Esophagus squamous epithelium (tissue), 5 donors: ENCODE measurements at regions not wholly inside any gene's neighbourhood (a gene's known extent, or its start where the extent isn't known, plus 50 kb on each side); places are given as distances from the start of the nearest gene placed in this dataset.

Experiments
- DNase-seq: peaks from one replicate; lab custom pipeline; 2025; lab: John Stamatoyannopoulos, UW
- H3K27ac ChIP-seq, 4 donors: fragments of 200-600 bp; sonication (generic); one replicate each; pipeline ENCODE4 v1.5.1; 2016 to 2019; ENCODE audit warnings: mild to moderate bottlenecking in 1 of 4
- H3K27me3 ChIP-seq, 4 donors: fragments of 200-600 bp; sonication (generic); 1 replicate in 3 of 4; 2 replicates in 1 of 4; pipeline versions ENCODE4 v1.5.1 to v1.6.0; 2017 to 2021; ENCODE audit warnings: antibody characterized with exemption in 1 of 4
- H3K36me3 ChIP-seq, 3 donors: fragments of 200-600 bp; sonication (generic); one replicate each; pipeline ENCODE4 v1.5.1; 2016 to 2019
- H3K4me1 ChIP-seq, 3 donors: fragments of 200-600 bp; sonication (generic); one replicate each; pipeline ENCODE4 v1.5.1; 2017 to 2019
- H3K4me3 ChIP-seq, 4 donors: fragments of 200-600 bp; sonication (generic); 1 replicate in 3 of 4; 2 replicates in 1 of 4; pipeline ENCODE4 v1.5.1; 2016 to 2019; ENCODE audit warnings: mild to moderate bottlenecking in 2 of 4, moderate library complexity in 1 of 4
- H3K9me3 ChIP-seq, 3 donors: fragments of 200-600 bp; sonication (generic); one replicate each; pipeline ENCODE4 v1.5.1; 2016 to 2019
- POLR2A ChIP-seq, 4 donors: fragments of 450-650 bp; IDR thresholded peaks; one replicate each; pipeline ENCODE4 v1.6.1; 2017; ENCODE audit warnings: antibody characterized with exemption in 4 of 4, mild to moderate bottlenecking in 4 of 4, moderate library complexity in 3 of 4
- WGBS, 2 donors: methylation state at CpG; one replicate each; pipeline ENCODE4 v1.1.5; 2018; 5-methylcytosine and 5-hydroxymethylcytosine counted together
- intact Hi-C: fragments of 100-400 bp; cut with DNase I; formaldehyde crosslinking; loops from one replicate; pipeline ENCODE4 v1.15.0; 2022
- TF ChIP-seq, protein P1 (sequence below), 6 experiments: fragments of 450-650 bp in 4 of 6; fragments of 200-600 bp in 2 of 6; sonication (generic) in 2 of 6; IDR thresholded peaks; one replicate each; pipeline ENCODE4 v1.5.1; 2016 to 2019; ENCODE audit warnings: antibody characterized with exemption in 6 of 6, mild to moderate bottlenecking in 4 of 6, moderate library complexity in 4 of 6
- donor health status: DM: yes; HTN: yes; CAD: no.

- 0 to 32% methylated on average over 1 of the region's 1 CpG for WGBS, 2 donors
- intact Hi-C loops, result no loop called here
- H3K9me3 ChIP-seq, result no peaks in the 10 kb centered on the region
Observed at GRCh38 chr17:70239391-70239826, 70.1 kb downstream of the KCNJ2 start.

DNA sequence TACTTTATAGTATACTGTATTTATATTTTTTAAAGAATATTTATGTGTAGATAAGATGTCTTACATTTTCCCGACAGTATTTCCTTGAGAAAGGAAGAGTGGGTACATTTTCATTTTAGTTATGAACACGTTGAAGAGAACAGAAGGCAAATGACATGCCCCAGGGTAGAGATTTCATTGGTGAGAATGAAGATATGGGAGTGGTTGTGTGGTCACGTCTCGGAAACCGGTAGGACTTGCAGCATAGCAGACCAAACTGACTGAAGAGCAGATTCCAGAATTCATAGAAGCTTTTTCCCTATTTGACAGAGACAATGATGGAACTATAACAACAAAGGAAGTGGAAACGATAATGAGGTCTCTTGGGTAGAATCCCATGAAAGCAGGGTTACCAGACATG, 71.7 kb downstream of the KCNJ2 start:
- no peak for DNase-seq
- no peaks in the 10 kb centered on the region for H3K9me3 ChIP-seq
- no peaks in the 10 kb centered on the region for H3K27me3 ChIP-seq
- no peaks in the 10 kb centered on the region for H3K36me3 ChIP-seq
- peaks cover 0 to 7% (median 0%) of the 10 kb centered on the region in 3 donors for H3K4me1 ChIP-seq
- intact Hi-C loops, result no loop called here
- H3K27ac ChIP-seq, result no peak overlapping the region
- no peak overlapping the region for H3K4me3 ChIP-seq
- 76 to 87% methylated on average over 6 of the region's 6 CpGs for WGBS, 2 donors
- TF ChIP-seq, protein P1, sequence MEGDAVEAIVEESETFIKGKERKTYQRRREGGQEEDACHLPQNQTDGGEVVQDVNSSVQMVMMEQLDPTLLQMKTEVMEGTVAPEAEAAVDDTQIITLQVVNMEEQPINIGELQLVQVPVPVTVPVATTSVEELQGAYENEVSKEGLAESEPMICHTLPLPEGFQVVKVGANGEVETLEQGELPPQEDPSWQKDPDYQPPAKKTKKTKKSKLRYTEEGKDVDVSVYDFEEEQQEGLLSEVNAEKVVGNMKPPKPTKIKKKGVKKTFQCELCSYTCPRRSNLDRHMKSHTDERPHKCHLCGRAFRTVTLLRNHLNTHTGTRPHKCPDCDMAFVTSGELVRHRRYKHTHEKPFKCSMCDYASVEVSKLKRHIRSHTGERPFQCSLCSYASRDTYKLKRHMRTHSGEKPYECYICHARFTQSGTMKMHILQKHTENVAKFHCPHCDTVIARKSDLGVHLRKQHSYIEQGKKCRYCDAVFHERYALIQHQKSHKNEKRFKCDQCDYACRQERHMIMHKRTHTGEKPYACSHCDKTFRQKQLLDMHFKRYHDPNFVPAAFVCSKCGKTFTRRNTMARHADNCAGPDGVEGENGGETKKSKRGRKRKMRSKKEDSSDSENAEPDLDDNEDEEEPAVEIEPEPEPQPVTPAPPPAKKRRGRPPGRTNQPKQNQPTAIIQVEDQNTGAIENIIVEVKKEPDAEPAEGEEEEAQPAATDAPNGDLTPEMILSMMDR (IDR thresholded peaks at IDR 0.05), result no peak
- TF ChIP-seq POLR2A (IDR thresholded peaks at IDR 0.05), result no peak

More at GRCh38 chr17:70239391-70239826, 70.1 kb downstream of the KCNJ2 start:
- H3K36me3 ChIP-seq, result no peaks in the 10 kb centered on the region
- no peak overlapping the region for H3K4me3 ChIP-seq
- no peak overlapping the region for H3K27ac ChIP-seq
- no peak for TF ChIP-seq POLR2A (IDR thresholded peaks at IDR 0.05)
- peaks cover 0 to 7% (median 0%) of the 10 kb centered on the region in 3 donors for H3K4me1 ChIP-seq
- DNase-seq, result no peak
- no peaks in the 10 kb centered on the region for H3K27me3 ChIP-seq

GRCh38 chr17:70242781-70243437, 73.6 kb downstream of the KCNJ2 start:
- H3K27me3 ChIP-seq, result no peaks in the 10 kb centered on the region
- TF ChIP-seq, protein P1 (IDR thresholded peaks at IDR 0.05), result no peak
- TF ChIP-seq POLR2A (IDR thresholded peaks at IDR 0.05), result no peak
- intact Hi-C loops, result no loop called here

GRCh38 chr17:70251706-70252105, 82.4 kb downstream of the KCNJ2 start:
- no peaks in the 10 kb centered on the region for H3K9me3 ChIP-seq
- no peak overlapping the region for H3K4me3 ChIP-seq
- 65 to 73% methylated on average over 2 of the region's 2 CpGs for WGBS, 2 donors
- no peaks in the 10 kb centered on the region for H3K36me3 ChIP-seq
- H3K27me3 ChIP-seq, result no peaks in the 10 kb centered on the region
- H3K4me1 ChIP-seq, result no peaks in the 10 kb centered on the region
- intact Hi-C loops, result no loop called here
- DNase-seq, result no peak
- H3K27ac ChIP-seq, result no peak overlapping the region
- no peak for TF ChIP-seq POLR2A (IDR thresholded peaks at IDR 0.05)
- TF ChIP-seq, protein P1 (IDR thresholded peaks at IDR 0.05), result no peak

More at GRCh38 chr17:70242781-70243437, 73.6 kb downstream of the KCNJ2 start:
- Histone ChIP-seq H3K27ac (no peak overlapping the region), H3K9me3 (no peaks in the 10 kb centered on the region), H3K4me3 (no peak overlapping the region), H3K4me1 (peaks cover 0 to 7% (median 0%) of the 10 kb centered on the region in 3 donors), H3K36me3 (no peaks in the 10 kb centered on the region)
- DNase-seq, result no peak
- WGBS, 2 donors, result 34 to 36% methylated on average over 7 of the region's 7 CpGs

GRCh38 chr17:70254735-70255460, 85.6 kb downstream of the KCNJ2 start:
- H3K9me3 ChIP-seq, result no peaks in the 10 kb centered on the region
- H3K27ac ChIP-seq, result no peak overlapping the region
- no peaks in the 10 kb centered on the region for H3K36me3 ChIP-seq
- H3K4me3 ChIP-seq, result no peak overlapping the region
- WGBS, 2 donors, result 35 to 54% methylated on average over 2 of the region's 2 CpGs
- no peak for DNase-seq
- no peaks in the 10 kb centered on the region for H3K27me3 ChIP-seq
- intact Hi-C loops, result no loop called here
- no peak for TF ChIP-seq POLR2A (IDR thresholded peaks at IDR 0.05)
- TF ChIP-seq, protein P1 (IDR thresholded peaks at IDR 0.05), result no peak
- H3K4me1 ChIP-seq, result no peaks in the 10 kb centered on the region
